Transverse colon (tissue), 4 donors: ENCODE measurements at regions not wholly inside any gene's neighbourhood (a gene's known extent, or its start where the extent isn't known, plus 50 kb on each side); places are given as distances from the start of the nearest gene placed in this dataset.

Source experiments
- DNase-seq: peaks from one replicate; pipeline ENCODE4 v3.0.0-alpha.2; 2019
- H3K27ac ChIP-seq, 4 donors: fragments of 200-600 bp; sonication (generic); 2 replicates each; pipeline ENCODE4 v1.5.1; 2016 to 2018; ENCODE audit warnings: inconsistent platforms in 4 of 4
- H3K27me3 ChIP-seq: fragments of 200-600 bp; sonication (generic); 2 replicates; pipeline ENCODE4 v1.5.1; 2017; ENCODE audit warnings: inconsistent platforms
- H3K36me3 ChIP-seq, 4 donors: fragments of 200-600 bp; sonication (generic); 2 replicates each; pipeline ENCODE4 v1.5.1; 2017 to 2019; ENCODE audit warnings: inconsistent platforms in 4 of 4
- H3K4me1 ChIP-seq, 4 donors: fragments of 200-600 bp; sonication (generic); 2 replicates each; pipeline ENCODE4 v1.5.1; 2017 to 2020; ENCODE audit warnings: inconsistent platforms in 4 of 4
- H3K4me3 ChIP-seq, 4 donors: fragments of 200-600 bp; sonication (generic); 1 replicate in 1 of 4; 2 replicates in 3 of 4; pipeline versions ENCODE4 v1.5.1 to v1.6.1; 2017 to 2019; ENCODE audit warnings: inconsistent platforms in 4 of 4
- H3K9me3 ChIP-seq, 2 donors: fragments of 200-600 bp; sonication (generic); 2 replicates each; pipeline ENCODE4 v1.5.1; 2017 to 2019; ENCODE audit warnings: inconsistent platforms in 2 of 2
- EP300 ChIP-seq: sonication (generic); formaldehyde crosslinking; IDR thresholded peaks from one replicate; pipeline ENCODE4 v1.6.1; 2017; ENCODE audit warnings: antibody characterized with exemption, low read depth
- POLR2A ChIP-seq: fragments of 450-650 bp; IDR thresholded peaks from one replicate; pipeline ENCODE4 v1.6.1; 2016; ENCODE audit warnings: antibody characterized with exemption, mild to moderate bottlenecking, moderate library complexity
- POLR2AphosphoS5 ChIP-seq, 3 donors: sonication (generic); formaldehyde crosslinking; IDR thresholded peaks; one replicate each; pipeline ENCODE4 v1.6.1; 2016; ENCODE audit warnings: antibody characterized with exemption in 3 of 3
- WGBS, 2 donors: methylation state at CpG; one replicate each; pipeline ENCODE4 v1.1.5; 2018; ENCODE audit warnings: low coverage in 1 of 2; 5-methylcytosine and 5-hydroxymethylcytosine counted together
- in situ Hi-C, 4 donors: fragments of 200-750 bp; cut with MboI; loops; one replicate each; pipeline versions ENCODE4 v1.15.0 to v1.15.1; 2017; ENCODE audit warnings: low sequenced_read_pairs in 3 of 4, low pct_ligation_motif_present in 1 of 4, low pct_unique_long_range_greater_than_20kb in 1 of 4
- intact Hi-C: fragments of 100-400 bp; cut with DNase I; formaldehyde crosslinking; loops from one replicate; pipeline ENCODE4 v1.15.1; 2023; ENCODE audit warnings: low total_unique reads
- TF ChIP-seq, protein P1 (sequence below), 5 experiments: fragments of 200-600 bp in 3 of 5; fragments of 450-650 bp in 2 of 5; sonication (generic) in 3 of 5; IDR thresholded peaks; 1 replicate in 2 of 5; 2 replicates in 3 of 5; pipeline ENCODE4 v1.5.1; 2016 to 2017; ENCODE audit warnings: antibody characterized with exemption in 5 of 5, inconsistent platforms in 3 of 5, mild to moderate bottlenecking in 2 of 5, moderate library complexity in 1 of 5

DNA sequence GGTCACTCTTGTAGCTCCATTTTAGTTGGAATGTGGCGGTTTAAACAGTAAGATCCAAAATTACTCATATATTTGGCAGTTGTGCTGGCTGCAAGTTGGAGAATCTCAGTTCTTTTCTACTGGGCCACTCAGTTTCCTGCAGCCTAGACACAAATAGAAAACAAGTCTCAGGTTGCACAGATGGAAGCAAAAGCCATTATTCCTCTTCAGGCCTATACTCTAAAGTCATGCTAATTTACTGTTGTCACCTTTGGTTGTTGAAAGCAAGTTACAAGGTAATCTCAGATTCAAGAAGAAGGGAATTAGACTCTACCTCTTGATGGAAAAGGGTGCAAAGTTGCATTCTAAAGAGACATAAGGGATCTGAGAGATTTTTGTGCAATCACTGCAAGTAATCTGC, 345.4 kb downstream of the ADAM29 start:
- in situ Hi-C loops, result no loop called here
- intact Hi-C loops, result no loop called here
- Histone ChIP-seq H3K4me1 (no peaks in the 10 kb centered on the region), H3K27me3 (no peaks in the 10 kb centered on the region), H3K9me3 (no peaks in the 10 kb centered on the region), H3K4me3 (no peak overlapping the region), H3K27ac (no peak overlapping the region), H3K36me3 (no peaks in the 10 kb centered on the region)
- WGBS, 2 donors, result 84 to 90% methylated on average over 1 of the region's 1 CpG
- no peak for DNase-seq
- no peak for TF ChIP-seq POLR2AphosphoS5 (IDR thresholded peaks at IDR 0.05)
- TF ChIP-seq EP300, result no peak
- TF ChIP-seq, protein P1, sequence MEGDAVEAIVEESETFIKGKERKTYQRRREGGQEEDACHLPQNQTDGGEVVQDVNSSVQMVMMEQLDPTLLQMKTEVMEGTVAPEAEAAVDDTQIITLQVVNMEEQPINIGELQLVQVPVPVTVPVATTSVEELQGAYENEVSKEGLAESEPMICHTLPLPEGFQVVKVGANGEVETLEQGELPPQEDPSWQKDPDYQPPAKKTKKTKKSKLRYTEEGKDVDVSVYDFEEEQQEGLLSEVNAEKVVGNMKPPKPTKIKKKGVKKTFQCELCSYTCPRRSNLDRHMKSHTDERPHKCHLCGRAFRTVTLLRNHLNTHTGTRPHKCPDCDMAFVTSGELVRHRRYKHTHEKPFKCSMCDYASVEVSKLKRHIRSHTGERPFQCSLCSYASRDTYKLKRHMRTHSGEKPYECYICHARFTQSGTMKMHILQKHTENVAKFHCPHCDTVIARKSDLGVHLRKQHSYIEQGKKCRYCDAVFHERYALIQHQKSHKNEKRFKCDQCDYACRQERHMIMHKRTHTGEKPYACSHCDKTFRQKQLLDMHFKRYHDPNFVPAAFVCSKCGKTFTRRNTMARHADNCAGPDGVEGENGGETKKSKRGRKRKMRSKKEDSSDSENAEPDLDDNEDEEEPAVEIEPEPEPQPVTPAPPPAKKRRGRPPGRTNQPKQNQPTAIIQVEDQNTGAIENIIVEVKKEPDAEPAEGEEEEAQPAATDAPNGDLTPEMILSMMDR (IDR thresholded peaks at IDR 0.05), result no peak
- no peak for TF ChIP-seq POLR2A

DNA sequence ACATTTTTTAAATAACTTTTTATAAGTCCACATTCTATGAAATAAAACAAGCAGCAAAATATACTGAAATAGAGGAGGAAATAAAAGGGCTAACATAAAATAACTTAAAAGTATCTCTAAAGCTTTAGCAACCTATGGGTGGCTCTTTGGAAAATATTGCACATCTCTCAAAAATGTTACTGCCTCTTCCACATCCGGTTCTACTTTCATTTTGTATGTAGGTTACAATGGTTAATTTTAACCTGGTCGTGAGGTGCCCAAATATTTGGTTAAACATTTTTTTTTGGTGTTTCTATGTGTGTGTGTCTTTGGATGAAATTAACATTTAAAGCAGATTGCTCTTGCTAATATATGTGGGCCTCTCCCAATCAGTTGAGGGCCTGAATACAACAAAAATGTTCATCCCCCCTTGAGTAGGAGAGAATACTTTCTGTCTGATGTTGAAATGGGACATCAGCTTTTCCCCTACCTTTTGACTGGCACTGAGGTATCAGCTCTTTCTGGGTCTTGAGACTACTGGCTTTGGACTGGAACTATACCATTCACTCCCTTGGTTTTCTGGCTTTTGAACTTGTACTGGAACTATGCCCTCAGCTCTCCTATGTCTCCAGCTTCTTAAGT, 353.0 kb downstream of the ADAM29 start:
- intact Hi-C loops (no loop called here), in situ Hi-C loops (no loop called here)
- TF ChIP-seq, protein P1 (IDR thresholded peaks at IDR 0.05), result no peak
- TF ChIP-seq POLR2A, result no peak
- TF ChIP-seq EP300, result no peak
- TF ChIP-seq POLR2AphosphoS5 (IDR thresholded peaks at IDR 0.05), result no peak
- 54 to 64% methylated on average over 2 of the region's 2 CpGs for WGBS, 2 donors
- Histone ChIP-seq H3K27ac (no peak overlapping the region), H3K36me3 (no peaks in the 10 kb centered on the region), H3K4me1 (no peaks in the 10 kb centered on the region), H3K27me3 (no peaks in the 10 kb centered on the region), H3K9me3 (no peaks in the 10 kb centered on the region), H3K4me3 (no peak overlapping the region)
- no peak for DNase-seq

DNA sequence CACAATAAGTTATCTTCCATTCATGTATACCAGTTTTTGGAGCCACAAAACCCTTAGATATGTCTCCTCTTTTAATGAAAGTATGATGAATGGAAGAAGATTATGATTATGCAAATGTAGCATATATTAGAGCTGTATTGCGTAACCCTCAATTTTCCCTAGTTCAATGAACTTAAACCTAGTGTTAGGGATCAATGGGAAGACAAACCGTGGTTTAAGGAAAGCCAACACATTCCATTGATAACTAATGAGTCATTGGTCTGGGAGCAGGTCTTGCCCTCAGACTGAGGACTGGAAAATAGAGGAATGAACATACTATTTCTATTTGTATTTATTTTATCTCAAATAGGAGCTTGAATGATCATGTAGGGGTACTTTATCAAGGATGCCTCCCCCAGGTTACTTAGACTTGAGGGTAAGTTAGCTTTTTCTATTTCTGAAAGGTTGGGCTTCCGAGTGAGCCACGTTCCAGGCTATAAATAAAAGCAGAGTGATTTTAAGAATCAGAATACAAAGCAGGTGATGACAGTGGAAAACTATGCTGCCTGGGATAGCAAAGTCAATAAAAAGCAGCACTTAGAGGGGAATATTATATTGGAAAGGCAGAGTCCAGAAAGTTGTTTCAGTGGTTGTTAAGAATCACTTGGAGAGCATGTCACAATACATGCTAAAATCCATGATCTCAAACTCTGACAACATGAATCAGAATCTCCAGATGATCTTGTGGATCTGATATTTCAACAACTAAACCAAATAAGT, 356.0 kb downstream of the ADAM29 start:
- no peak for DNase-seq
- no peaks in the 10 kb centered on the region for H3K27me3 ChIP-seq
- in situ Hi-C loops (no loop called here), intact Hi-C loops (no loop called here)
- 68 to 69% methylated on average over 4 of the region's 4 CpGs for WGBS, 2 donors
- H3K36me3 ChIP-seq, result no peaks in the 10 kb centered on the region
- H3K27ac ChIP-seq, result no peak overlapping the region
- H3K9me3 ChIP-seq, result no peaks in the 10 kb centered on the region
- no peaks in the 10 kb centered on the region for H3K4me1 ChIP-seq
- H3K4me3 ChIP-seq, result no peak overlapping the region
- TF ChIP-seq, protein P1 (IDR thresholded peaks at IDR 0.05), result no peak
- no peak for TF ChIP-seq POLR2A
- TF ChIP-seq EP300, result no peak
- TF ChIP-seq POLR2AphosphoS5 (IDR thresholded peaks at IDR 0.05), result no peak

DNA sequence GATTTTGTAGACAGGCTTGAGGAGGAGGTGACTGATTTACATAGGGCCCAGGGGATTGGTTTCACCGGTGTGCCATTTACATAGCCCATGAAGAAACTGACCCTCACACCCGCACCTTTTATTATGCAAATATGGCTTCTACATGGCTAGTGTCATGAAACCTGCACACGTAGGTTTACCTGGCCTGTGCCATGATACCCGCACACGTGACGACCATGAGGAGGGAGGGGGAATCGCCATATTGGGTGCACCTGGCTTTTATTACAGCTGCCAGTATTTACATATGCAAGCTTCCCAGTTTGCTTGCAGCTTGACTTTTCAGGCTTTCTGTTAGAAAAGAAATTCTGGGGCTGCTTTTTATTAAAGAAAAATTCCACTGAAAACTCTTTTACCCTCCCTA, 359.7 kb downstream of the ADAM29 start:
- H3K4me1 ChIP-seq, result no peaks in the 10 kb centered on the region
- H3K4me3 ChIP-seq, result no peak overlapping the region
- WGBS, 2 donors, result 74 to 79% methylated on average over 7 of the region's 7 CpGs
- intact Hi-C loops, result no loop called here
- no peak for DNase-seq
- no peaks in the 10 kb centered on the region for H3K36me3 ChIP-seq
- TF ChIP-seq POLR2AphosphoS5 (IDR thresholded peaks at IDR 0.05) (no peak), POLR2A (no peak), EP300 (no peak)
- TF ChIP-seq, protein P1 (IDR thresholded peaks at IDR 0.05), result no peak
- no peaks in the 10 kb centered on the region for H3K27me3 ChIP-seq
- no peak overlapping the region for H3K27ac ChIP-seq
- no peaks in the 10 kb centered on the region for H3K9me3 ChIP-seq
- in situ Hi-C loops, result no loop called here
